H1 (cell line): ENCODE measurements at regions not wholly inside any gene's neighbourhood (a gene's known extent, or its start where the extent isn't known, plus 50 kb on each side); places are given as distances from the start of the nearest gene placed in this dataset.

Experiments used
- CTCF ChIA-PET: fragments of 300-600 bp; sonication (Branson Sonifier 250); formaldehyde crosslinking; loops from one replicate; lab custom pipeline; 2021; ENCODE audit not compliant: partially characterized antibody; lab: Charles Lee
- POLR2A ChIA-PET: fragments of 300-600 bp; sonication (Branson Sonifier 250); formaldehyde crosslinking; loops from one replicate; lab custom pipeline; 2021; ENCODE audit warnings: inconsistent platforms; ENCODE audit not compliant: partially characterized antibody; lab: Charles Lee
- DNase-seq, 2 experiments: peaks; one replicate each; pipeline versions ENCODE4 v3.0.0 to v3.0.0-alpha.2; 2010 to 2022; ENCODE audit warnings: low spot score in 2 of 2, low read depth in 1 of 2, mixed read lengths in 1 of 2
- FAIRE-seq: peaks from 2 replicates; lab custom pipeline; 2011; peaks lifted over from hg19 to GRCh38; lab: Jason Lieb, UNC
- H2AFZ ChIP-seq: 2 replicates; pipeline ENCODE4 v1.8.1; 2012; ENCODE audit warnings: low read length, inconsistent platforms
- H2AK5ac ChIP-seq: 2 replicates; pipeline ENCODE4 v1.6.1; 2013; ENCODE audit warnings: low read depth, low read length
- H2BK120ac ChIP-seq: replicated peaks from 2 replicates; pipeline ENCODE3; 2013; ENCODE audit warnings: low read depth, low read length, inconsistent platforms
- H2BK12ac ChIP-seq: 2 replicates; pipeline ENCODE4 v1.6.1; 2013; ENCODE audit warnings: low read depth, low read length
- H2BK15ac ChIP-seq: 2 replicates; pipeline ENCODE4 v1.6.1; 2013; ENCODE audit warnings: low read length
- H2BK20ac ChIP-seq: 2 replicates; pipeline ENCODE4 v1.6.1; 2013; ENCODE audit warnings: low read length
- H2BK5ac ChIP-seq: 2 replicates; pipeline ENCODE4 v1.6.1; 2013; ENCODE audit warnings: low read depth, low read length
- H3K14ac ChIP-seq: 2 replicates; pipeline ENCODE4 v1.6.1; 2013; ENCODE audit warnings: inconsistent platforms; ENCODE audit not compliant: insufficient read length
- H3K18ac ChIP-seq: 2 replicates; pipeline ENCODE4 v1.6.1; 2013; ENCODE audit warnings: low read length; ENCODE audit errors: extremely low read depth
- H3K23ac ChIP-seq: 2 replicates; pipeline ENCODE4 v1.6.1; 2013; ENCODE audit warnings: inconsistent platforms; ENCODE audit not compliant: insufficient read length
- H3K23me2 ChIP-seq: 2 replicates; pipeline ENCODE4 v1.6.1; 2013; ENCODE audit warnings: low read depth, low read length
- H3K27ac ChIP-seq: 2 replicates; pipeline ENCODE4 v1.6.1; 2011; ENCODE audit warnings: low read depth, low read length, inconsistent platforms
- H3K27me3 ChIP-seq, 4 experiments: replicated peaks in 1 of 4; 1 replicate in 1 of 4; 2 replicates in 3 of 4; pipeline versions ENCODE4 v1.6.1 to v1.8.1; 2011 to 2013; ENCODE audit warnings: low read length in 3 of 4, mild to moderate bottlenecking in 3 of 4, inconsistent platforms in 2 of 4, mixed read lengths in 2 of 4, moderate library complexity in 1 of 4; ENCODE audit not compliant: control insufficient read depth in 3 of 4, insufficient read depth in 3 of 4; ENCODE audit errors: extremely low read depth in 1 of 4
- H3K36me3 ChIP-seq, 4 experiments: 2 replicates each; pipeline versions ENCODE4 v1.6.1 to v1.8.1; 2011 to 2013; ENCODE audit warnings: mild to moderate bottlenecking in 4 of 4, low read length in 3 of 4, moderate library complexity in 2 of 4, control low read depth in 1 of 4, inconsistent platforms in 1 of 4; ENCODE audit not compliant: insufficient read depth in 4 of 4, control insufficient read depth in 2 of 4
- H3K4ac ChIP-seq: replicated peaks from 2 replicates; pipeline ENCODE3; 2013; ENCODE audit warnings: low read length, low read depth, mixed read lengths, inconsistent platforms; ENCODE audit not compliant: insufficient read length
- H3K4me1 ChIP-seq, 4 experiments: replicated peaks in 1 of 4; 1 replicate in 1 of 4; 2 replicates in 3 of 4; pipeline versions ENCODE4 v1.6.1 to v1.8.1; 2011 to 2013; ENCODE audit warnings: low read length in 3 of 4, inconsistent platforms in 2 of 4, mixed read lengths in 1 of 4; ENCODE audit not compliant: insufficient read depth in 4 of 4, control insufficient read depth in 3 of 4
- H3K4me2 ChIP-seq, 2 experiments: 2 replicates each; pipeline versions ENCODE4 v1.6.1 to v1.8.1; 2011 to 2013; ENCODE audit warnings: low read depth in 2 of 2, low read length in 2 of 2, control low read depth in 1 of 2, inconsistent platforms in 1 of 2, mild to moderate bottlenecking in 1 of 2; ENCODE audit not compliant: insufficient read depth in 1 of 2
- H3K4me3 ChIP-seq, 4 experiments: fragments of 200-600, 300-600 bp in 1 of 4; sonication (generic), shearing (Covaris generic), sonication (Bioruptor Twin) in 1 of 4; 2 replicates each; pipeline versions ENCODE4 v1.5.1 to v1.8.1; 2011 to 2016; ENCODE audit warnings: low read length in 4 of 4, low read depth in 3 of 4, control low read depth in 2 of 4, inconsistent platforms in 2 of 4, mild to moderate bottlenecking in 2 of 4, mixed read lengths in 1 of 4, moderate library complexity in 1 of 4; ENCODE audit not compliant: insufficient read depth in 2 of 4; ENCODE audit errors: extremely low read depth in 1 of 4
- H3K56ac ChIP-seq: replicated peaks from 2 replicates; pipeline ENCODE3; 2013; ENCODE audit warnings: low read depth, mild to moderate bottlenecking, mixed read lengths, low read length, inconsistent platforms; ENCODE audit not compliant: insufficient read length
- H3K79me1 ChIP-seq: 2 replicates; pipeline ENCODE4 v1.6.1; 2013; ENCODE audit warnings: low read depth, low read length, control low read depth
- H3K79me2 ChIP-seq, 2 experiments: 2 replicates each; pipeline versions ENCODE4 v1.6.1 to v1.8.1; 2012 to 2013; ENCODE audit warnings: low read length in 2 of 2, mild to moderate bottlenecking in 2 of 2, inconsistent platforms in 1 of 2; ENCODE audit not compliant: insufficient read depth in 2 of 2, control insufficient read depth in 1 of 2
- H3K9ac ChIP-seq, 4 experiments: replicated peaks in 1 of 4; 1 replicate in 1 of 4; 2 replicates in 3 of 4; pipeline versions ENCODE4 v1.6.1 to v1.8.1; 2011 to 2013; ENCODE audit warnings: low read depth in 3 of 4, low read length in 3 of 4, control low read depth in 2 of 4, mild to moderate bottlenecking in 2 of 4, moderate library complexity in 2 of 4, inconsistent platforms in 1 of 4; ENCODE audit errors: extremely low read depth in 1 of 4
- H3K9me3 ChIP-seq, 2 experiments: 2 replicates each; pipeline versions ENCODE4 v1.6.1 to v1.8.1; 2012 to 2013; ENCODE audit warnings: mild to moderate bottlenecking in 2 of 2, moderate library complexity in 2 of 2, control low read depth in 1 of 2, inconsistent platforms in 1 of 2, low read depth in 1 of 2, low read length in 1 of 2, mixed read lengths in 1 of 2; ENCODE audit not compliant: insufficient read depth in 2 of 2
- H4K20me1 ChIP-seq, 2 experiments: replicated peaks in 1 of 2; 2 replicates each; pipeline versions ENCODE3 to v1.8.1; 2011 to 2013; ENCODE audit warnings: inconsistent platforms in 2 of 2, low read length in 2 of 2, mild to moderate bottlenecking in 1 of 2; ENCODE audit not compliant: insufficient read depth in 2 of 2, control insufficient read depth in 1 of 2
- H4K5ac ChIP-seq: 2 replicates; pipeline ENCODE4 v1.6.1; 2013; ENCODE audit warnings: low read length, low read depth, mixed read lengths, inconsistent platforms; ENCODE audit not compliant: insufficient read length
- H4K8ac ChIP-seq: 2 replicates; pipeline ENCODE4 v1.8.0; 2013; ENCODE audit warnings: mild to moderate bottlenecking, moderate library complexity, low read length, inconsistent platforms; ENCODE audit not compliant: insufficient read depth; ENCODE audit errors: extremely low read depth
- H4K91ac ChIP-seq: replicated peaks from 2 replicates; pipeline ENCODE3; 2013; ENCODE audit warnings: low read length, mixed read lengths, inconsistent platforms; ENCODE audit not compliant: insufficient read length
- EP300 ChIP-seq, 2 experiments: IDR thresholded peaks; 1 replicate in 1 of 2; 2 replicates in 1 of 2; pipeline ENCODE4 v1.6.1; 2011 to 2012; ENCODE audit warnings: low read depth in 2 of 2, low read length in 2 of 2, mild to moderate bottlenecking in 2 of 2, borderline replicate concordance in 1 of 2, inconsistent platforms in 1 of 2, moderate library complexity in 1 of 2
- GABPA ChIP-seq: IDR thresholded peaks from 2 replicates; pipeline ENCODE4 v1.6.1; 2011; ENCODE audit warnings: mild to moderate bottlenecking, low read length, moderate library complexity, borderline replicate concordance; ENCODE audit not compliant: insufficient read depth
- KDM4A ChIP-seq: IDR thresholded peaks from one replicate; pipeline ENCODE4 v1.7.1; 2012; ENCODE audit warnings: low read depth, mild to moderate bottlenecking, moderate library complexity, low read length, inconsistent platforms; ENCODE audit not compliant: severe bottlenecking
- MAX ChIP-seq: IDR thresholded peaks from 2 replicates; pipeline ENCODE4 v1.6.1; 2012; ENCODE audit warnings: inconsistent platforms
- PHF8 ChIP-seq: fragments of 200-600 bp; sonication (generic); conservative IDR thresholded peaks from 2 replicates; pipeline ENCODE4 v1.7.1; 2012; ENCODE audit warnings: low read depth, mild to moderate bottlenecking, inconsistent platforms, low read length, moderate library complexity
- POLR2A ChIP-seq, 2 experiments: IDR thresholded peaks; 1 replicate in 1 of 2; 2 replicates in 1 of 2; pipeline ENCODE4 v1.6.1; 2011; ENCODE audit warnings: low read depth in 2 of 2, low read length in 2 of 2, mild to moderate bottlenecking in 2 of 2; ENCODE audit errors: control extremely low read depth in 1 of 2
- RBBP5 ChIP-seq: IDR thresholded peaks from 2 replicates; pipeline ENCODE4 v1.7.1; 2012; ENCODE audit warnings: low read depth, mild to moderate bottlenecking, inconsistent platforms, low read length, moderate library complexity, borderline replicate concordance
- USF2 ChIP-seq: IDR thresholded peaks from 2 replicates; pipeline ENCODE4 v1.6.1; 2011; ENCODE audit warnings: low read length, improper control_type of control experiment
- WGBS, 2 experiments: shearing (Covaris generic) in 1 of 2; methylation state at CpG; one replicate each; pipeline versions ENCODE4 v1.1.6 to v1.1.7; 2013 to 2015; ENCODE audit warnings: low lambda C conversion rate in 2 of 2, mixed read lengths in 2 of 2, inconsistent platforms in 1 of 2, low coverage in 1 of 2, missing lambda C conversion rate in 1 of 2; ENCODE audit not compliant: insufficient replicate concordance in 2 of 2, insufficient coverage in 1 of 2, insufficient read length in 1 of 2; ENCODE audit errors: extremely low coverage in 1 of 2, missing lambda C conversion rate in 1 of 2; 5-methylcytosine and 5-hydroxymethylcytosine counted together

- H2AFZ ChIP-seq = no peak overlapping the region
- TF ChIP-seq KDM4A (no peak), GABPA (no peak), RBBP5 (no peak), MAX (no peak), POLR2A (IDR thresholded peaks at IDR 0.05; ENCODE audit: control extremely low read depth in 1 of 2, low read depth in 2 of 2, low read length in 2 of 2) (no peak), PHF8 (no peak), USF2 (no peak), EP300 (IDR thresholded peaks at IDR 0.05; ENCODE audit: borderline replicate concordance in 1 of 2, low read depth in 2 of 2, low read length in 2 of 2) (no peak)
- no peaks in the 10 kb centered on the region for H3K36me3 ChIP-seq
- H2BK12ac ChIP-seq = no peak overlapping the region
- POLR2A ChIA-PET = no interaction called here
- no peak overlapping the region for H3K23ac ChIP-seq
- H3K27ac ChIP-seq = no peak overlapping the region
- no peak overlapping the region for H3K56ac ChIP-seq
- WGBS, 2 experiments = 64% methylated on average over 2 of the region's 2 CpGs; no CpG with 5 or more reads in 1 of the 2 experiments
- no peaks in the 10 kb centered on the region for H3K23me2 ChIP-seq
- H3K4me3 ChIP-seq = no peak overlapping the region
- no peaks in the 10 kb centered on the region for H3K9me3 ChIP-seq
- no peak overlapping the region for H2BK15ac ChIP-seq
- H4K5ac ChIP-seq = no peak overlapping the region
- H2AK5ac ChIP-seq = no peak overlapping the region
- H3K4ac ChIP-seq = no peak overlapping the region
- H2BK5ac ChIP-seq = no peak overlapping the region
- no peak overlapping the region for H2BK120ac ChIP-seq
- no peaks in the 10 kb centered on the region for H3K4me1 ChIP-seq
- CTCF ChIA-PET = interaction anchor here (0.5 to 1.7 kb wide), 3 partner anchors 23 to 420 kb away, joined by 3 to 8 read pairs (median 5); no protein-coding TSS in a partner anchor
- no peak overlapping the region for H3K4me2 ChIP-seq
- H4K91ac ChIP-seq = no peak overlapping the region
- no peaks in the 10 kb centered on the region for H3K79me1 ChIP-seq
- no peaks in the 10 kb centered on the region for H3K79me2 ChIP-seq
- DNase-seq = no peak
- no peaks in the 10 kb centered on the region for H4K20me1 ChIP-seq
- H3K9ac ChIP-seq = no peak overlapping the region
- no peak overlapping the region for H4K8ac ChIP-seq
- H3K18ac ChIP-seq = no peak overlapping the region
- H2BK20ac ChIP-seq = no peak overlapping the region
- FAIRE-seq = no peak
- no peaks in the 10 kb centered on the region for H3K27me3 ChIP-seq
- no peak overlapping the region for H3K14ac ChIP-seq
Measured at GRCh38 chr14:25110106-25110505, 60.2 kb upstream of the STXBP6 start.
